Activated naive CD8-positive, alpha-beta T cell (primary cell): ENCODE measurements at regions not wholly inside any gene's neighbourhood (a gene's known extent, or its start where the extent isn't known, plus 50 kb on each side); places are given as distances from the start of the nearest gene placed in this dataset.
"Not testable (repeated sequence)": the region's sequence is repeated elsewhere in the genome, so short reads cannot be mapped to it uniquely, and the experiment has no call there.

Experiments used
- H3K27ac Mint-ChIP-seq: one replicate; pipeline ENCODE4 v1.8.0; 2021; ENCODE audit warnings: mixed read lengths
- H3K27me3 Mint-ChIP-seq: one replicate; pipeline ENCODE4 v1.8.0; 2021; ENCODE audit warnings: mixed read lengths
- H3K36me3 Mint-ChIP-seq: one replicate; pipeline ENCODE4 v1.8.0; 2021; ENCODE audit warnings: mixed read lengths
- H3K4me1 Mint-ChIP-seq: one replicate; pipeline ENCODE4 v1.8.0; 2021; ENCODE audit warnings: low read depth, mixed read lengths
- H3K4me3 Mint-ChIP-seq: one replicate; pipeline ENCODE4 v1.8.0; 2021; ENCODE audit warnings: mild to moderate bottlenecking, mixed read lengths
- H3K9me3 Mint-ChIP-seq: one replicate; pipeline ENCODE4 v1.8.0; 2021; ENCODE audit warnings: low read depth, mixed read lengths

GRCh38 chr14:94850309-94851211 is 80.6 kb upstream of the GSC start:
- H3K4me3 Mint-ChIP-seq: no peak overlapping the region
- peaks cover 1% of the 10 kb centered on the region for H3K27me3 Mint-ChIP-seq
- H3K4me1 Mint-ChIP-seq: no peaks in the 10 kb centered on the region
- no peak overlapping the region for H3K27ac Mint-ChIP-seq
- no peaks in the 10 kb centered on the region for H3K9me3 Mint-ChIP-seq
- H3K36me3 Mint-ChIP-seq: no peaks in the 10 kb centered on the region

GRCh38 chr14:94844593-94845152 is 74.8 kb upstream of the GSC start:
- H3K36me3 Mint-ChIP-seq: no peaks in the 10 kb centered on the region
- no peaks in the 10 kb centered on the region for H3K9me3 Mint-ChIP-seq
- no peak overlapping the region for H3K4me3 Mint-ChIP-seq
- no peaks in the 10 kb centered on the region for H3K4me1 Mint-ChIP-seq
- H3K27ac Mint-ChIP-seq: no peak overlapping the region
- H3K27me3 Mint-ChIP-seq: no peaks in the 10 kb centered on the region

- no peaks in the 10 kb centered on the region for H3K9me3 Mint-ChIP-seq
- no peak overlapping the region for H3K4me3 Mint-ChIP-seq
- H3K27ac Mint-ChIP-seq: no peak overlapping the region
- no peaks in the 10 kb centered on the region for H3K36me3 Mint-ChIP-seq
- H3K4me1 Mint-ChIP-seq: no peaks in the 10 kb centered on the region
- H3K27me3 Mint-ChIP-seq: no peaks in the 10 kb centered on the region
These were observed 70.6 kb upstream of the GSC start for GRCh38 chr14:94840467-94840866.

GRCh38 chr14:94839348-94839747 is 69.4 kb upstream of the GSC start:
- H3K4me3 Mint-ChIP-seq: no peak overlapping the region
- H3K27ac Mint-ChIP-seq: no peak overlapping the region
- H3K36me3 Mint-ChIP-seq: no peaks in the 10 kb centered on the region
- no peaks in the 10 kb centered on the region for H3K4me1 Mint-ChIP-seq
- no peaks in the 10 kb centered on the region for H3K27me3 Mint-ChIP-seq
- H3K9me3 Mint-ChIP-seq: no peaks in the 10 kb centered on the region

GRCh38 chr14:94836849-94837248 is 66.9 kb upstream of the GSC start:
- no peaks in the 10 kb centered on the region for H3K9me3 Mint-ChIP-seq
- H3K4me1 Mint-ChIP-seq: no peaks in the 10 kb centered on the region
- H3K27me3 Mint-ChIP-seq: no peaks in the 10 kb centered on the region
- no peak overlapping the region for H3K4me3 Mint-ChIP-seq
- no peak overlapping the region for H3K27ac Mint-ChIP-seq
- H3K36me3 Mint-ChIP-seq: no peaks in the 10 kb centered on the region

- no peaks in the 10 kb centered on the region for H3K9me3 Mint-ChIP-seq
- H3K4me3 Mint-ChIP-seq: no peak overlapping the region
- no peaks in the 10 kb centered on the region for H3K27me3 Mint-ChIP-seq
- no peak overlapping the region for H3K27ac Mint-ChIP-seq
- no peaks in the 10 kb centered on the region for H3K36me3 Mint-ChIP-seq
- H3K4me1 Mint-ChIP-seq: no peaks in the 10 kb centered on the region
These were observed 63.7 kb upstream of the GSC start for GRCh38 chr14:94833633-94834032.

- Mint-ChIP-seq H3K36me3 (no peaks in the 10 kb centered on the region), H3K9me3 (no peaks in the 10 kb centered on the region), H3K27me3 (no peaks in the 10 kb centered on the region), H3K4me3 (no peak overlapping the region), H3K4me1 (no peaks in the 10 kb centered on the region), H3K27ac (no peak overlapping the region)
These were observed 61.2 kb upstream of the GSC start for GRCh38 chr14:94831085-94831484.

- Mint-ChIP-seq H3K36me3 (no peaks in the 10 kb centered on the region), H3K4me3 (no peak overlapping the region), H3K27ac (no peak overlapping the region), H3K9me3 (peaks cover 8% of the 10 kb centered on the region), H3K27me3 (peaks cover 5% of the 10 kb centered on the region), H3K4me1 (no peaks in the 10 kb centered on the region)
These were observed 58.0 kb upstream of the GSC start for GRCh38 chr14:94827711-94828447.

- no peak overlapping the region for H3K27ac Mint-ChIP-seq
- H3K27me3 Mint-ChIP-seq: peaks cover 5% of the 10 kb centered on the region
These were observed 56.9 kb upstream of the GSC start for GRCh38 chr14:94826774-94827173.

GRCh38 chr14:94823556-94824341 is 53.8 kb upstream of the GSC start:
- H3K27ac Mint-ChIP-seq: no peak overlapping the region
- peaks cover 8% of the 10 kb centered on the region for H3K9me3 Mint-ChIP-seq
- H3K27me3 Mint-ChIP-seq: peaks cover 5% of the 10 kb centered on the region
- H3K36me3 Mint-ChIP-seq: no peaks in the 10 kb centered on the region
- H3K4me1 Mint-ChIP-seq: no peaks in the 10 kb centered on the region
- H3K4me3 Mint-ChIP-seq: no peak overlapping the region

More at GRCh38 chr14:94826774-94827173, 56.9 kb upstream of the GSC start:
- Mint-ChIP-seq H3K4me3 (no peak overlapping the region), H3K4me1 (no peaks in the 10 kb centered on the region), H3K9me3 (peaks cover 8% of the 10 kb centered on the region), H3K36me3 (no peaks in the 10 kb centered on the region)

GRCh38 chr14:94821705-94822104 is 51.8 kb upstream of the GSC start:
- no peak overlapping the region for H3K27ac Mint-ChIP-seq

GRCh38 chr14:94820932-94821331 is 51.0 kb upstream of the GSC start:
- H3K27ac Mint-ChIP-seq, H3K4me3 Mint-ChIP-seq, H3K4me1 Mint-ChIP-seq, H3K36me3 Mint-ChIP-seq, H3K27me3 Mint-ChIP-seq, H3K9me3 Mint-ChIP-seq: not testable (repeated sequence)

More at GRCh38 chr14:94821705-94822104, 51.8 kb upstream of the GSC start:
- Mint-ChIP-seq H3K27me3 (peaks cover 5% of the 10 kb centered on the region), H3K4me3 (no peak overlapping the region), H3K4me1 (no peaks in the 10 kb centered on the region), H3K9me3 (peaks cover 8% of the 10 kb centered on the region), H3K36me3 (no peaks in the 10 kb centered on the region)
